AG10803 (cell line): ENCODE measurements at regions not wholly inside any gene's neighbourhood (a gene's known extent, or its start where the extent isn't known, plus 50 kb on each side); places are given as distances from the start of the nearest gene placed in this dataset.

Experiments used
- DNase-seq: peaks from one replicate; pipeline ENCODE4 v3.0.0; 2010; ENCODE audit warnings: low read depth
- H3K4me3 ChIP-seq: 2 replicates; pipeline ENCODE4 v1.5.1; 2011; ENCODE audit warnings: mild to moderate bottlenecking, low read length, control low read depth
- CTCF ChIP-seq: conservative IDR thresholded peaks from 2 replicates; pipeline ENCODE4 v1.5.1; 2011; ENCODE audit warnings: mild to moderate bottlenecking, low read length, control low read depth, inconsistent platforms

DNA sequence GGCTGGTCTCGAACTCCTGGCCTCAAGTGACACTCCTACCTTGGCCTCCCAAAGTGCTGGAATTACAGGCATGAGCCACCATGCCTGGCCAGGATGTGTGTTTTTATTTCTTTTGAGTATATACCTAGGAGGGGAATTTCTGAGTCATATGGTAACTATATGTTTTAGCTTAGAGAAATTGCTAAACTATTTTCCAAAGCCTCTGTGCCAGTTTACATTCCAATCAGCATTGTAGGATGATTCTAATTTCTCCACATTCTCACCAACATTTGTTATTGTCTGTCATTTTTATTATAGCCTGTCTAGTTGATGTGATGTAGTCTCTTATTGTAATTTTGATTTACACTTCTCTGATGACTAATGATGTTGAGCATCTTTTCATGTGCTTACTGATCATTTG lies 1576.0 kb downstream of the RPA4 start:
- no peak overlapping the region for H3K4me3 ChIP-seq
- no peak for DNase-seq
- TF ChIP-seq CTCF: no peak

- DNase-seq: no peak
- H3K4me3 ChIP-seq: no peak overlapping the region
- no peak for TF ChIP-seq CTCF
These were observed 1596.9 kb downstream of the RPA4 start for GRCh38 chrX:98480606-98481005.

GRCh38 chrX:98481636-98482035 lies 1597.9 kb downstream of the RPA4 start:
- no peak for DNase-seq
- no peak overlapping the region for H3K4me3 ChIP-seq
- TF ChIP-seq CTCF: no peak

GRCh38 chrX:98490670-98491069 lies 1607.0 kb downstream of the RPA4 start:
- no peak overlapping the region for H3K4me3 ChIP-seq
- no peak for TF ChIP-seq CTCF
- DNase-seq: no peak

DNA sequence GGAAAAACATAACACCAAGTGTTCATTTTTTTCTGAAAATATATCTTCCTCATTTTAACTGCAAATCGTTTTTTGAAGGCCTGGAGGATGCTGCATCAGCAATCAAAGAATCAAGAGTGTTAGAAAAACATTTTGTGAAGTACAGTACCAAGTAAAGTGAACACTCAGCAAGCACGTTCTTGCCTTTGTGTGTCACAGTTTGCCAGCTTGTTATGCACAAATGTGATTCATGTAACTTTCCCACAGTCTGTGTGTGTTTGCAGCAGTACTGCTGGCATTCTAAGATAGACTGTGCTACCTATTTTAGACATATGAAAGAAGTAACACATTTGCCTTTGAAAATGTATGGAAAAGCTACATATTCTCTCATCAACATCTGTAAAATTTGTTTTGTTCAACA lies 1617.7 kb downstream of the RPA4 start:
- no peak for DNase-seq
- TF ChIP-seq CTCF: no peak
- no peak overlapping the region for H3K4me3 ChIP-seq

- DNase-seq: no peak
- no peak overlapping the region for H3K4me3 ChIP-seq
- TF ChIP-seq CTCF: no peak
These were observed 1623.2 kb downstream of the RPA4 start for GRCh38 chrX:98506907-98507306.

- no peak for DNase-seq
- H3K4me3 ChIP-seq: no peak overlapping the region
- no peak for TF ChIP-seq CTCF
These were observed 1630.3 kb downstream of the RPA4 start for GRCh38 chrX:98514032-98514431.
